ENCODE measurements at regions not wholly inside any gene's neighbourhood (a gene's known extent, or its start where the extent isn't known, plus 50 kb on each side); places are given as distances from the start of the nearest gene placed in this dataset.

DNA sequence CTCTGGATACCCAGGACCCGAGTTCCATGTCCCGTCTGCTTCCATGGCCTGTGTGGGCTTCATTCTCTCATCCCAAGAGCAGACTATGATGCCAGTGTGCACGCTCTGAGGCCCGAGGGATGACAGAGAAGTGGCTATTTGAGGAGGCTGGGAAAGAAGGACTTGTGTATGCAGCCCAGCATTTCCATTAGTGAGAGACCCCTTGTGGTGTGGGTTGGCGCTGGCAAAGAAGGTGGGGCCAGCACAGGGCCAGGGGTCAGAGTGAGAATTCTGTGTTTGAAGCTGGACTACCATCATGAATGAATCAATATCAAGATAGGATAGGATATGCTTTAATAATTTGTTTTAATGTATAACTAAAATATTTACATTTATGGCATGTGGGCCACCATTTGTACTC lies 200.8 kb downstream of the HIPK3 start:
- H3K27me3 Mint-ChIP-seq: peaks cover 13% of the 10 kb centered on the region
- TF ChIP-seq, protein P1, sequence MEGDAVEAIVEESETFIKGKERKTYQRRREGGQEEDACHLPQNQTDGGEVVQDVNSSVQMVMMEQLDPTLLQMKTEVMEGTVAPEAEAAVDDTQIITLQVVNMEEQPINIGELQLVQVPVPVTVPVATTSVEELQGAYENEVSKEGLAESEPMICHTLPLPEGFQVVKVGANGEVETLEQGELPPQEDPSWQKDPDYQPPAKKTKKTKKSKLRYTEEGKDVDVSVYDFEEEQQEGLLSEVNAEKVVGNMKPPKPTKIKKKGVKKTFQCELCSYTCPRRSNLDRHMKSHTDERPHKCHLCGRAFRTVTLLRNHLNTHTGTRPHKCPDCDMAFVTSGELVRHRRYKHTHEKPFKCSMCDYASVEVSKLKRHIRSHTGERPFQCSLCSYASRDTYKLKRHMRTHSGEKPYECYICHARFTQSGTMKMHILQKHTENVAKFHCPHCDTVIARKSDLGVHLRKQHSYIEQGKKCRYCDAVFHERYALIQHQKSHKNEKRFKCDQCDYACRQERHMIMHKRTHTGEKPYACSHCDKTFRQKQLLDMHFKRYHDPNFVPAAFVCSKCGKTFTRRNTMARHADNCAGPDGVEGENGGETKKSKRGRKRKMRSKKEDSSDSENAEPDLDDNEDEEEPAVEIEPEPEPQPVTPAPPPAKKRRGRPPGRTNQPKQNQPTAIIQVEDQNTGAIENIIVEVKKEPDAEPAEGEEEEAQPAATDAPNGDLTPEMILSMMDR (IDR thresholded peaks at IDR 0.05): no peak
- H3K36me3 Mint-ChIP-seq (ENCODE audit: low read depth): no peaks in the 10 kb centered on the region
- no peaks in the 10 kb centered on the region for H3K4me1 Mint-ChIP-seq (ENCODE audit: low read depth)
- no peaks in the 10 kb centered on the region for H3K9me3 Mint-ChIP-seq
- DNase-seq (no peak), ATAC-seq (no peak)
- POLR2A ChIA-PET: no interaction called here
- H3K27ac Mint-ChIP-seq: no peak overlapping the region
- no peak overlapping the region for H3K4me3 Mint-ChIP-seq
- intact Hi-C loops (cut with micrococcal nuclease): no loop called here
- CTCF ChIA-PET: no interaction called here

DNA sequence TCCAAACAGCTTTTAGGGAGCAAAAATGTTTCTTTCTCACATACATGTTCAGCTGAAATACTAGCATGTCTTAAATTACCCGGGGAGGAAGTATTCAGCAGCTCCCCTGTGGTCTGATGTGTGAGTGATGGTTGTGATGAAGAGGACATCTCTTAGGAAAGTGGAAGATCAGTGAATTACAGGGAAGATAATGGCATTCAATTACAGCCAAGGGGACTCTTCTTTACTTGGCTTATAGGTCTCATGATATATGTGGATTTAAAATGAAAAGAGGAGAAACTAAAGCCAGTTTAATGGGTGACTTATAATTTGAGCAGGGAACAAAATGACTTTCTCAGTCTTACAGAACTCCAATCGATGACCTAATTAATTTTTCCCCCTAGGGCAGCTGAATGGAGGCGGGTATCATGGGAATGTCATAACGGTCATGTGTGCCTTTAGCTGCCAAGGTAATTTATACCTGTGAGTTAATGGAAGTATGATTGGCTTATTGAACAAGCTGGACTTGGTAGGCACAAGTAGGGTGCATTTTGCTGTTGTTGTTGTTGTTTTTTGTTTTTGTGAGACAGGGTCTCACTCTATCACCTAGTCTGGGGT lies 198.8 kb downstream of the HIPK3 start:
- H3K27me3 Mint-ChIP-seq: peaks cover 13% of the 10 kb centered on the region
- no peak overlapping the region for H3K27ac Mint-ChIP-seq
- CTCF ChIA-PET: interaction anchor here (0.6 kb wide), 1 partner anchor 12 kb away, joined by 4 read pairs; no protein-coding TSS in a partner anchor
- H3K9me3 Mint-ChIP-seq: no peaks in the 10 kb centered on the region
- H3K4me3 Mint-ChIP-seq: no peak overlapping the region
- H3K4me1 Mint-ChIP-seq (ENCODE audit: low read depth): no peaks in the 10 kb centered on the region
- H3K36me3 Mint-ChIP-seq (ENCODE audit: low read depth): no peaks in the 10 kb centered on the region
- DNase-seq: no peak
- TF ChIP-seq, protein P1 (IDR thresholded peaks at IDR 0.05): no peak
- intact Hi-C loops (cut with micrococcal nuclease): no loop called here
- POLR2A ChIA-PET: no interaction called here
- no peak for ATAC-seq

DNA sequence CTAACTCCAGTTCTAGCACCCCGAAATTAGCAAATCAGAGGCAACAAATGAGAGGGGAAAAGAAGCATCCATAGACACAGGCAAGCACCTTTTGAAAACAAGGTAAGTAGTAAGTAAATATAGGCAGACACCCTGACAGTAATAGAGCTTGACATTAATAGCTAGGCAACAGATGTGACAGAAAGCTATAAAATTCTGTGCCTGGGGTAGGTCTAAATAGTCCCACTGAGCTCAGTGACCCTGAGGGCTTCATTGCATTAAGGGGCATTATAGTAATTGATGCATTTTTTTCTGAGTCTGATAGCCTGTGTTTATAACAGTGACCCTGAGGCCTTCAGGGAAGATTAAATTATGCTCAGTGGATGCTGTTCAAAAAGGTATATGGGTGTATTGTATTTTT lies 197.1 kb downstream of the HIPK3 start:
- DNase-seq: no peak
- intact Hi-C loops (cut with micrococcal nuclease): no loop called here
- Mint-ChIP-seq H3K4me1 (ENCODE audit: low read depth) (no peaks in the 10 kb centered on the region), H3K36me3 (ENCODE audit: low read depth) (no peaks in the 10 kb centered on the region), H3K9me3 (no peaks in the 10 kb centered on the region), H3K4me3 (no peak overlapping the region), H3K27me3 (peaks cover 11% of the 10 kb centered on the region), H3K27ac (no peak overlapping the region)
- ChIA-PET CTCF (no interaction called here), POLR2A (no interaction called here)
- no peak for ATAC-seq
- TF ChIP-seq, protein P1 (IDR thresholded peaks at IDR 0.05): no peak

GRCh38 chr11:33452836-33453624 lies 195.8 kb downstream of the HIPK3 start:
- H3K4me1 Mint-ChIP-seq (ENCODE audit: low read depth): no peaks in the 10 kb centered on the region
- peaks cover 9% of the 10 kb centered on the region for H3K27me3 Mint-ChIP-seq
- POLR2A ChIA-PET: no interaction called here
- TF ChIP-seq, protein P1 (IDR thresholded peaks at IDR 0.05): no peak
- DNase-seq (no peak), ATAC-seq (no peak)
- no peaks in the 10 kb centered on the region for H3K36me3 Mint-ChIP-seq (ENCODE audit: low read depth)
- H3K4me3 Mint-ChIP-seq: no peak overlapping the region
- CTCF ChIA-PET: no interaction called here
- H3K27ac Mint-ChIP-seq: no peak overlapping the region
- no peaks in the 10 kb centered on the region for H3K9me3 Mint-ChIP-seq
- intact Hi-C loops (cut with micrococcal nuclease): no loop called here

DNA sequence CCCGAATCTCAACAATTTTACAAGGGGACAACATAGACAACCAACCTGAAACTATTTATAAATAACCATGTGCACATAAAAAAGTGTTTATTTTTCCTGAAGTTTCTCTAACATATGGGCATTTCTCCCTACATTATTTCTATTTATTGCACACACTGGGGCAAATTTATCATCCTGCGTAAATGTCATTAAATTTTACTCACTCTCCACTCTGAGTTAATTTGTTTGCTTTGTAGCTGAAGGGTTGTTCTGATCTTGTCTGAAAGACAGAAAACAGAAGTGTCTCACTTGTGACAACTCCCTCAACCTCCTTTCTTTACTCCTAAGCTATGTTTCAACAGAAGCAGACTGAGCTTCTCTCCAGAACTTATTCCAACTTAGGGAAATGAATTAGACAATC lies 194.2 kb downstream of the HIPK3 start:
- Mint-ChIP-seq H3K27me3 (peaks cover 6% of the 10 kb centered on the region), H3K27ac (no peak overlapping the region), H3K9me3 (no peaks in the 10 kb centered on the region), H3K36me3 (ENCODE audit: low read depth) (no peaks in the 10 kb centered on the region), H3K4me1 (ENCODE audit: low read depth) (no peaks in the 10 kb centered on the region), H3K4me3 (no peak overlapping the region)
- TF ChIP-seq, protein P1 (IDR thresholded peaks at IDR 0.05): no peak
- intact Hi-C loops (cut with micrococcal nuclease): no loop called here
- ATAC-seq: no peak
- ChIA-PET POLR2A (no interaction called here), CTCF (interaction anchor here (1.2 kb wide), 1 partner anchor 91 kb away, joined by 3 read pairs; no protein-coding TSS in a partner anchor)
- DNase-seq: no peak
